HFF-Myc (cell line): ENCODE measurements at regions not wholly inside any gene's neighbourhood (a gene's known extent, or its start where the extent isn't known, plus 50 kb on each side); places are given as distances from the start of the nearest gene placed in this dataset.

ENCODE experiments used
- DNase-seq: peaks from one replicate; pipeline ENCODE4 v3.0.0-alpha.2; 2011; ENCODE audit warnings: low read depth; ENCODE audit errors: extremely low read depth
- H3K4me3 ChIP-seq: replicated peaks from 2 replicates; pipeline ENCODE4 v1.5.1; 2011; ENCODE audit warnings: low read depth, mild to moderate bottlenecking, control low read depth, low read length
- CTCF ChIP-seq: IDR thresholded peaks from 2 replicates; pipeline ENCODE4 v1.5.1; 2012; ENCODE audit warnings: mild to moderate bottlenecking, low read depth, low read length, control low read depth; ENCODE audit errors: missing control alignments

- no peak overlapping the region for H3K4me3 ChIP-seq
- DNase-seq: no peak
- no peak for TF ChIP-seq CTCF
Measured at GRCh38 chr1:188557053-188557452, 1728.3 kb downstream of the PLA2G4A start.

- TF ChIP-seq CTCF: no peak
- no peak for DNase-seq
- no peak overlapping the region for H3K4me3 ChIP-seq
Measured at GRCh38 chr1:188582911-188583532, 1754.3 kb downstream of the PLA2G4A start.

GRCh38 chr1:188584119-188584518, 1755.4 kb downstream of the PLA2G4A start:
- H3K4me3 ChIP-seq: no peak overlapping the region
- DNase-seq: no peak

GRCh38 chr1:188590641-188591040, 1761.9 kb downstream of the PLA2G4A start:
- no peak for DNase-seq
- TF ChIP-seq CTCF: no peak
- H3K4me3 ChIP-seq: no peak overlapping the region

More at GRCh38 chr1:188584119-188584518, 1755.4 kb downstream of the PLA2G4A start:
- TF ChIP-seq CTCF: no peak

GRCh38 chr1:188594542-188595235, 1765.9 kb downstream of the PLA2G4A start:
- TF ChIP-seq CTCF: no peak
- no peak for DNase-seq
- H3K4me3 ChIP-seq: no peak overlapping the region

- no peak for TF ChIP-seq CTCF
- DNase-seq: no peak
- H3K4me3 ChIP-seq: no peak overlapping the region
Measured at GRCh38 chr1:188599313-188599712, 1770.6 kb downstream of the PLA2G4A start.

- no peak for TF ChIP-seq CTCF
- no peak for DNase-seq
- H3K4me3 ChIP-seq: no peak overlapping the region
Measured at GRCh38 chr1:188611432-188611831, 1782.7 kb downstream of the PLA2G4A start.
